ENCODE measurements at regions not wholly inside any gene's neighbourhood (a gene's known extent, or its start where the extent isn't known, plus 50 kb on each side); places are given as distances from the start of the nearest gene placed in this dataset.
"Not testable (repeated sequence)": the region's sequence is repeated elsewhere in the genome, so short reads cannot be mapped to it uniquely, and the experiment has no call there.

DNA sequence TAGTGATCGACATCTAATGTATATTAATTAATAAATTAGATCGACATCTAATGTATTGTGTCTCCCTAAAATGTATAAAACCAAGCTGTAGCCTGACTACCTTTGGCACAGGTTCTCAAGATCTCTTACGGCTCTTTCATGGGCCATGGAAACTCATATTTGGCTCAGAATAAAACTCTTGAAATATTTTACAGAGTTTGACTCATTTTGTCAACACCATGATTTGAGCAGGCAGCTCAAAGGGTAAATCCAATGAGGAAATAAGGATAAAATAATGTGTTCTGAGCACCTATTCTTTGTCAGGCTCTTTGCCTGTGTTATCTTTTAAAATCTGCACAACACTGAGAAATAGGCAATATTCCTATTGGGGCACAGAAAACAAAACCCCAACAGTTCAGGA lies 223.4 kb upstream of the DUSP10 start:
- Histone ChIP-seq H3K9me3 (ENCODE audit: control insufficient read depth in 2 of 3, insufficient read depth in 1 of 3, low read length in 3 of 3) (no peaks in the 10 kb centered on the region), H3K36me3 (ENCODE audit: control insufficient read depth in 2 of 3, insufficient read depth in 3 of 3, low read length in 3 of 3) (no peaks in the 10 kb centered on the region), H3K27me3 (ENCODE audit: control insufficient read depth, insufficient read depth, low read length) (no peaks in the 10 kb centered on the region), H3K27ac (ENCODE audit: low read depth in 2 of 2, low read length in 2 of 2) (no peak overlapping the region), H3K4me3 (ENCODE audit: low read length in 3 of 3) (no peak overlapping the region), H3K4me1 (ENCODE audit: control insufficient read depth in 2 of 3, insufficient read depth in 2 of 3, low read depth in 1 of 3, low read length in 3 of 3) (no peaks in the 10 kb centered on the region), H3K9ac (ENCODE audit: low read length in 3 of 3) (no peak overlapping the region)
- TF ChIP-seq CTCF (IDR thresholded peaks at IDR 0.05; ENCODE audit: borderline replicate concordance, extremely low read depth, insufficient read depth) = no peak
- intact Hi-C loops (cut with DNase I) = no loop called here
- DNase-seq (no peak), FAIRE-seq (no peak)

GRCh38 chr1:221963742-221964141 lies 221.9 kb upstream of the DUSP10 start:
- TF ChIP-seq CTCF (IDR thresholded peaks at IDR 0.05; ENCODE audit: borderline replicate concordance, extremely low read depth, insufficient read depth) = no peak
- intact Hi-C loops (cut with DNase I) = no loop called here
- no peaks in the 10 kb centered on the region for H3K36me3 ChIP-seq (ENCODE audit: control insufficient read depth in 2 of 3, insufficient read depth in 3 of 3, low read length in 3 of 3)
- FAIRE-seq (no peak), DNase-seq (no peak)
- H3K4me1 ChIP-seq (ENCODE audit: control insufficient read depth in 2 of 3, insufficient read depth in 2 of 3, low read depth in 1 of 3, low read length in 3 of 3) = no peaks in the 10 kb centered on the region
- no peaks in the 10 kb centered on the region for H3K27me3 ChIP-seq (ENCODE audit: control insufficient read depth, insufficient read depth, low read length)
- no peaks in the 10 kb centered on the region for H3K9me3 ChIP-seq (ENCODE audit: control insufficient read depth in 2 of 3, insufficient read depth in 1 of 3, low read length in 3 of 3)
- H3K27ac ChIP-seq (ENCODE audit: low read depth in 2 of 2, low read length in 2 of 2) = no peak overlapping the region
- H3K4me3 ChIP-seq (ENCODE audit: low read length in 3 of 3) = no peak overlapping the region
- H3K9ac ChIP-seq (ENCODE audit: low read length in 3 of 3) = no peak overlapping the region

DNA sequence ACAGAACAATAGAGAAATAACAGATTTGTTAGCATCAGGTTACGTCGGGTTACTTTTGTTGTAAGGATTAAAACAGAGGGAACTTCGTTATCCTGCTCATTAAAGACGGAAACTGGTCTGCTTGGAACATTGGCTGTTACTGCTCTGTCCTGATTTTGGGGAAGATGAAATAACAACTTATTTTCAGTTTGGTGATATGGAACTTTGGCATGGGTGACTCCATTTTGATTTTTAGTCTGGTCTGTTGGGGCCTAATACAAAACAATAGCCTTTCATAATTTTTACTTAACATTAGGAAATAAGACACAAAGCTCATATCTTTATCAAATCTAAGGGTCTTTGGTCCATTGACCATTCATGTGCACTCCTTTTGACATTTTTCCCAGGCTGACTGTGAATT lies 220.5 kb upstream of the DUSP10 start:
- Histone ChIP-seq H3K36me3 (ENCODE audit: control insufficient read depth in 2 of 3, insufficient read depth in 3 of 3, low read length in 3 of 3) (no peaks in the 10 kb centered on the region), H3K27ac (ENCODE audit: low read depth in 2 of 2, low read length in 2 of 2) (no peak overlapping the region), H3K27me3 (ENCODE audit: control insufficient read depth, insufficient read depth, low read length) (no peaks in the 10 kb centered on the region), H3K9ac (ENCODE audit: low read length in 3 of 3) (no peak overlapping the region), H3K4me3 (ENCODE audit: low read length in 3 of 3) (no peak overlapping the region), H3K4me1 (ENCODE audit: control insufficient read depth in 2 of 3, insufficient read depth in 2 of 3, low read depth in 1 of 3, low read length in 3 of 3) (no peaks in the 10 kb centered on the region), H3K9me3 (ENCODE audit: control insufficient read depth in 2 of 3, insufficient read depth in 1 of 3, low read length in 3 of 3) (no peaks in the 10 kb centered on the region)
- intact Hi-C loops (cut with DNase I) = no loop called here
- no peak for DNase-seq
- no peak for TF ChIP-seq CTCF (IDR thresholded peaks at IDR 0.05; ENCODE audit: borderline replicate concordance, extremely low read depth, insufficient read depth)
- no peak for FAIRE-seq

DNA sequence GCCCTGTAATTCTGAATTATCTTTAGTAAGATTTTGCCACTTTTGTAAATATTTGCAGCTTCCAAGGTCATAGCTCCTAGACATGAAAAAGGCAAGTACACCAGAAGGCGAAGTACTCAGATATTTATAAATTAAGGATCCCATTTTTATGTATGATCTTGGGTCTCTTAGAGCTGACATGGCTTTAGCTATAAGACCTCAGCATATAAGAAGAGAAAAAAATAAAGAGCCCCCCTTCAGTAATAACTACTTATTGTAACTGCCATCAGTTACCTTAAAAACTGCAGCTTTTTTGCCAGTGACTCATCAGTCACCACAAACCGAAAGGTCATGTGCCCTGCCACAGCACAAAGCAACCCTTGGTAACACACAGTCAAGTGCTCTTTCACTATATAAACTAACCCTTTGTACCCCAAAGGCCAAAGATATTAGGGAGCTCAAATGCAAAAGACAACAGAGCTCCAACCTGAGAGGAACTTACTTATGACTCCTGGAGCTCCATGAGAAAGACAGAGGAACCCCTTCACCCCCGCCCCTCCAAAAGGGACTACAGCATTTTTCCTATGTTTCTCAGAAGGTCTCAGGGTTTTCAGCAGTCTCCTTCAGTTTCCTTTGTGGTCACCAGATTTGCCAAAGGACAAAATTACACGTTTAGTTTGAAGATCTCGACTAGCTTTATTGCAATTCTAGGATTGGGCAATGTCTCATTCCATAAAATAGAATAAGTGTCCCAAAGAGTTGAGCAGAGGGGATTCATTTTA lies 219.8 kb upstream of the DUSP10 start:
- FAIRE-seq = no peak
- H3K27ac ChIP-seq (ENCODE audit: low read depth in 2 of 2, low read length in 2 of 2) = no peak overlapping the region
- H3K9me3 ChIP-seq (ENCODE audit: control insufficient read depth in 2 of 3, insufficient read depth in 1 of 3, low read length in 3 of 3) = no peaks in the 10 kb centered on the region
- H3K9ac ChIP-seq (ENCODE audit: low read length in 3 of 3) = no peak overlapping the region
- H3K36me3 ChIP-seq (ENCODE audit: control insufficient read depth in 2 of 3, insufficient read depth in 3 of 3, low read length in 3 of 3) = no peaks in the 10 kb centered on the region
- H3K4me3 ChIP-seq (ENCODE audit: low read length in 3 of 3) = no peak overlapping the region
- TF ChIP-seq CTCF (IDR thresholded peaks at IDR 0.05; ENCODE audit: borderline replicate concordance, extremely low read depth, insufficient read depth) = no peak
- no peaks in the 10 kb centered on the region for H3K27me3 ChIP-seq (ENCODE audit: control insufficient read depth, insufficient read depth, low read length)
- no peaks in the 10 kb centered on the region for H3K4me1 ChIP-seq (ENCODE audit: control insufficient read depth in 2 of 3, insufficient read depth in 2 of 3, low read depth in 1 of 3, low read length in 3 of 3)
- DNase-seq = no peak
- intact Hi-C loops (cut with DNase I) = no loop called here

DNA sequence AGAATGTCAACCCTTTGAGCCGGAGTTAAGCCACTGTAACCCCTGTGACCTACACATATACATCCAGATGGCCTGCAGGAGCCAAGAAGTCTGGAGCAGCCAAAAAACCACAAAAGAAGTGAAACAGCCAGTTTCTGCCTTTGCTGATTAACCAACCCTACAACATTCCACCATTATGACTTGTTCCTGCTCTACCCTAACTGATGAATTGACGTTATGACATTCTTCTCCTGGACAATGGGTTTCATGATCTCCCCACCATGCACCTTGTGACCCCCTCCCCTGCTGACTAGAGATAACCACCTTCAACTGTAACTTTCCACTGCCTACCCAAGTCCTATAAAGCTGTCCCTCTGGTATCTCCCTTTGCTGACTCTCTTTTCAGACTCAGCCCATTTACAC lies 216.3 kb upstream of the DUSP10 start:
- H3K27me3 ChIP-seq (ENCODE audit: control insufficient read depth, insufficient read depth, low read length); H3K4me3 ChIP-seq (ENCODE audit: low read length in 3 of 3); H3K4me1 ChIP-seq (ENCODE audit: control insufficient read depth in 2 of 3, insufficient read depth in 2 of 3, low read depth in 1 of 3, low read length in 3 of 3); H3K9ac ChIP-seq (ENCODE audit: low read length in 3 of 3); FAIRE-seq; DNase-seq; H3K27ac ChIP-seq (ENCODE audit: low read depth in 2 of 2, low read length in 2 of 2); H3K9me3 ChIP-seq (ENCODE audit: control insufficient read depth in 2 of 3, insufficient read depth in 1 of 3, low read length in 3 of 3); H3K36me3 ChIP-seq (ENCODE audit: control insufficient read depth in 2 of 3, insufficient read depth in 3 of 3, low read length in 3 of 3); intact Hi-C loops (cut with DNase I): not testable (repeated sequence)
